DOHH2 (cell line): ENCODE measurements at regions not wholly inside any gene's neighbourhood (a gene's known extent, or its start where the extent isn't known, plus 50 kb on each side); places are given as distances from the start of the nearest gene placed in this dataset.
"Not testable (repeated sequence)": the region's sequence is repeated elsewhere in the genome, so short reads cannot be mapped to it uniquely, and the experiment has no call there.

Experiments
- H3F3A ChIP-seq: fragments of 200-600 bp; sonication (generic), shearing (Covaris generic); 2 replicates; pipeline ENCODE4 v1.6.0; 2016; ENCODE audit warnings: antibody characterized with exemption, mild to moderate bottlenecking; ENCODE audit not compliant: control insufficient read depth, insufficient read depth
- H3K27ac ChIP-seq: fragments of 200-600 bp; sonication (generic); 2 replicates; pipeline ENCODE4 v1.5.1; 2014; ENCODE audit warnings: low read depth, mild to moderate bottlenecking, low read length, moderate library complexity
- H3K27me3 ChIP-seq: fragments of 200-600 bp; sonication (generic); 2 replicates; pipeline ENCODE4 v1.6.1; 2014; ENCODE audit warnings: mild to moderate bottlenecking, low read length, mixed read lengths; ENCODE audit not compliant: control insufficient read depth
- H3K36me3 ChIP-seq: fragments of 200-600 bp; sonication (generic); 2 replicates; pipeline ENCODE4 v1.6.1; 2014; ENCODE audit warnings: mild to moderate bottlenecking, low read length, moderate library complexity, mixed read lengths; ENCODE audit not compliant: control insufficient read depth
- H3K4me1 ChIP-seq: fragments of 200-600 bp; sonication (generic); 2 replicates; pipeline ENCODE4 v1.6.1; 2014; ENCODE audit warnings: mild to moderate bottlenecking, low read length, mixed read lengths; ENCODE audit not compliant: control insufficient read depth
- H3K4me2 ChIP-seq: fragments of 200-600 bp; sonication (generic); 2 replicates; pipeline ENCODE4 v1.6.0; 2014; ENCODE audit warnings: mild to moderate bottlenecking, low read length, moderate library complexity
- H3K4me3 ChIP-seq: fragments of 200-600 bp; sonication (generic); 2 replicates; pipeline ENCODE4 v1.5.1; 2014; ENCODE audit warnings: mild to moderate bottlenecking, low read length, mixed read lengths
- H3K79me2 ChIP-seq: fragments of 200-600 bp; sonication (generic); 2 replicates; pipeline ENCODE4 v1.6.1; 2014; ENCODE audit warnings: mild to moderate bottlenecking, low read length, mixed read lengths; ENCODE audit not compliant: control insufficient read depth
- H3K9me2 ChIP-seq: fragments of 200-600 bp; sonication (generic); replicated peaks from 2 replicates; pipeline ENCODE4 v1.6.1; 2014; ENCODE audit warnings: mild to moderate bottlenecking, low read length, mixed read lengths; ENCODE audit not compliant: control insufficient read depth
- H3K9me3 ChIP-seq: fragments of 200-600 bp; sonication (generic); 2 replicates; pipeline ENCODE4 v1.6.1; 2014; ENCODE audit warnings: antibody characterized with exemption, low read length, mixed read lengths; ENCODE audit not compliant: control insufficient read depth, insufficient read depth
- H4K20me1 ChIP-seq: fragments of 200-600 bp; sonication (generic); 2 replicates; pipeline ENCODE4 v1.6.0; 2014; ENCODE audit warnings: low read depth, mild to moderate bottlenecking, antibody characterized with exemption, low read length, moderate library complexity; ENCODE audit not compliant: control insufficient read depth, insufficient read depth

DNA sequence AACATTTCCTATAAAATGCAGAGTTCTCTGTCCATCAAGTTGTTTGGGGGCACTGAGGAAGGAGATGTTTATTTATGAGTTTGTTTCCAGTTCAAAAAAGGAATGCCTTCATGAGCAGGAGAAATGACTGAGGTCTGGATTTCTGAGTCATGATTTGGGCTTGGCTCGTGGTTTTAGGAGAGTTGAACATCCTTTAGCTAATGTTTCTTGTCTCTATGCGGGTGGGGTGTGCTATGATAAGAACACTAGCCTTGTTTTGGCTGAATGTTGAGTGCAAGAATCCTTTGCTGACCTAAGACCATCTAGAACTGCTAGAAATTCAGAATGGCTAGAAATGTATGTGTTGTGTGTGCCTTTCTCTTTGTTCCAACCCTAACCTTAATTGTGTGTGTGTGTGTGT is 59.1 kb upstream of the NBPF11 start:
- H3K9me2 ChIP-seq, H3K4me3 ChIP-seq, H3K27ac ChIP-seq, H3K79me2 ChIP-seq, H3K4me1 ChIP-seq, H3K4me2 ChIP-seq, H3F3A ChIP-seq, H3K27me3 ChIP-seq, H3K9me3 ChIP-seq, H3K36me3 ChIP-seq, H4K20me1 ChIP-seq: not testable (repeated sequence)

DNA sequence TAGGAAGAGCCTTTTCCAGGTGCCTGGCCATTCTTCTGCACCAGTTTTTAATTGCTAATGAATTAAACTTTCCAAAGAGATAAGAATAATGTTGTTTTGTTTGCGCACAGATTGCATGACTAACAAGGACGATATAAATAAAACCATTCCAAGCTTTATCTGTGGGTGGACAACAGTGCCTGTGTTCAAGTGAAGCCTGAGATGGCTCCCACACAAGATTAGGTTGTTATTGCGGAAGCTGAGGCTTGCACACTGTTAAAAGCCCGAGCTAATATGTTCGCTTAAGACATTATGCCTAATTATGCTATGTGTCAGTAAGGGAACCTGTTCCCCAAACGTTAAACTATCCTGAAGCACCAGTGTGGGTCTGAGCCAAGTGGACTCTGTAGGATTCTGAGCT is 58.5 kb upstream of the NBPF11 start:
- not testable (repeated sequence) for H4K20me1 ChIP-seq, H3K36me3 ChIP-seq, H3K4me2 ChIP-seq, H3K27ac ChIP-seq, H3K9me2 ChIP-seq, H3K4me1 ChIP-seq, H3K4me3 ChIP-seq, H3F3A ChIP-seq, H3K79me2 ChIP-seq, H3K27me3 ChIP-seq, H3K9me3 ChIP-seq

GRCh38 chr1:148210166-148210565 is 58.1 kb upstream of the NBPF11 start:
- H3F3A ChIP-seq, H3K9me3 ChIP-seq, H3K4me2 ChIP-seq, H3K27ac ChIP-seq, H4K20me1 ChIP-seq, H3K27me3 ChIP-seq, H3K4me3 ChIP-seq, H3K4me1 ChIP-seq, H3K36me3 ChIP-seq, H3K79me2 ChIP-seq, H3K9me2 ChIP-seq: not testable (repeated sequence)

GRCh38 chr1:148202013-148202412 is 49.9 kb upstream of the NBPF11 start:
- H3K4me1 ChIP-seq, H3K27me3 ChIP-seq, H3K36me3 ChIP-seq, H4K20me1 ChIP-seq, H3K27ac ChIP-seq, H3K9me3 ChIP-seq, H3K4me2 ChIP-seq, H3F3A ChIP-seq, H3K79me2 ChIP-seq, H3K9me2 ChIP-seq, H3K4me3 ChIP-seq: not testable (repeated sequence)
